ENCODE measurements at regions not wholly inside any gene's neighbourhood (a gene's known extent, or its start where the extent isn't known, plus 50 kb on each side); places are given as distances from the start of the nearest gene placed in this dataset.
"Not testable (repeated sequence)": the region's sequence is repeated elsewhere in the genome, so short reads cannot be mapped to it uniquely, and the experiment has no call there.

GRCh38 chr10:109765838-109766237, 157.5 kb downstream of the XPNPEP1 start:
- no peaks in the 10 kb centered on the region for H3K36me3 ChIP-seq (ENCODE audit: control insufficient read depth, insufficient read depth, low read length)
- H3K27ac ChIP-seq (ENCODE audit: low read depth, low read length, severe bottlenecking), result no peak overlapping the region
- H3K4me1 ChIP-seq (ENCODE audit: control insufficient read depth, insufficient read depth, low read length, poor library complexity, severe bottlenecking), result no peaks in the 10 kb centered on the region
- no peak overlapping the region for H3K4me3 ChIP-seq (ENCODE audit: extremely low read depth, insufficient read depth, low read length, poor library complexity, severe bottlenecking)
- peaks cover 2% of the 10 kb centered on the region for H3K9me3 ChIP-seq (ENCODE audit: control insufficient read depth, low read length)
- WGBS, 2 experiments (ENCODE audit: insufficient coverage in 2 of 2), result 86% methylated on average over 1 of the region's 2 CpGs; no CpG with 5 or more reads in 1 of the 2 experiments

- Histone ChIP-seq H3K36me3 (ENCODE audit: control insufficient read depth, insufficient read depth, low read length) (no peaks in the 10 kb centered on the region), H3K4me1 (ENCODE audit: control insufficient read depth, insufficient read depth, low read length, poor library complexity, severe bottlenecking) (no peaks in the 10 kb centered on the region), H3K27ac (ENCODE audit: low read depth, low read length, severe bottlenecking) (no peak overlapping the region), H3K9me3 (ENCODE audit: control insufficient read depth, low read length) (peaks cover 2% of the 10 kb centered on the region), H3K4me3 (ENCODE audit: extremely low read depth, insufficient read depth, low read length, poor library complexity, severe bottlenecking) (no peak overlapping the region)
Observed at GRCh38 chr10:109762555-109762954, 160.8 kb downstream of the XPNPEP1 start.

- H3K4me3 ChIP-seq (ENCODE audit: extremely low read depth, insufficient read depth, low read length, poor library complexity, severe bottlenecking), result not testable (repeated sequence)
Observed at GRCh38 chr10:109757670-109758069, 165.6 kb downstream of the XPNPEP1 start.

GRCh38 chr10:109746861-109747260, 176.4 kb downstream of the XPNPEP1 start:
- no CpG with 5 or more reads among the region's 1 CpG for WGBS, 2 experiments (ENCODE audit: insufficient coverage in 2 of 2)
- Histone ChIP-seq H3K36me3 (ENCODE audit: control insufficient read depth, insufficient read depth, low read length) (no peaks in the 10 kb centered on the region), H3K4me1 (ENCODE audit: control insufficient read depth, insufficient read depth, low read length, poor library complexity, severe bottlenecking) (no peaks in the 10 kb centered on the region), H3K9me3 (ENCODE audit: control insufficient read depth, low read length) (no peaks in the 10 kb centered on the region), H3K4me3 (ENCODE audit: extremely low read depth, insufficient read depth, low read length, poor library complexity, severe bottlenecking) (no peak overlapping the region), H3K27ac (ENCODE audit: low read depth, low read length, severe bottlenecking) (no peak overlapping the region)

More at GRCh38 chr10:109757670-109758069, 165.6 kb downstream of the XPNPEP1 start:
- not testable (repeated sequence) for H3K9me3 ChIP-seq (ENCODE audit: control insufficient read depth, low read length); H3K27ac ChIP-seq (ENCODE audit: low read depth, low read length, severe bottlenecking); H3K4me1 ChIP-seq (ENCODE audit: control insufficient read depth, insufficient read depth, low read length, poor library complexity, severe bottlenecking); H3K36me3 ChIP-seq (ENCODE audit: control insufficient read depth, insufficient read depth, low read length)
- 69 to 87% methylated on average over 3 to 4 of the region's 6 CpGs for WGBS, 2 experiments (ENCODE audit: insufficient coverage in 2 of 2)

GRCh38 chr10:109744020-109744419, 179.3 kb downstream of the XPNPEP1 start:
- Histone ChIP-seq H3K4me3 (ENCODE audit: extremely low read depth, insufficient read depth, low read length, poor library complexity, severe bottlenecking) (no peak overlapping the region), H3K27ac (ENCODE audit: low read depth, low read length, severe bottlenecking) (no peak overlapping the region), H3K9me3 (ENCODE audit: control insufficient read depth, low read length) (no peaks in the 10 kb centered on the region), H3K36me3 (ENCODE audit: control insufficient read depth, insufficient read depth, low read length) (no peaks in the 10 kb centered on the region), H3K4me1 (ENCODE audit: control insufficient read depth, insufficient read depth, low read length, poor library complexity, severe bottlenecking) (no peaks in the 10 kb centered on the region)

- Histone ChIP-seq H3K36me3 (ENCODE audit: control insufficient read depth, insufficient read depth, low read length) (no peaks in the 10 kb centered on the region), H3K4me3 (ENCODE audit: extremely low read depth, insufficient read depth, low read length, poor library complexity, severe bottlenecking) (no peak overlapping the region), H3K4me1 (ENCODE audit: control insufficient read depth, insufficient read depth, low read length, poor library complexity, severe bottlenecking) (no peaks in the 10 kb centered on the region), H3K9me3 (ENCODE audit: control insufficient read depth, low read length) (no peaks in the 10 kb centered on the region), H3K27ac (ENCODE audit: low read depth, low read length, severe bottlenecking) (no peak overlapping the region)
- 57% methylated on average over 1 of the region's 2 CpGs; no CpG with 5 or more reads in 1 of the 2 experiments for WGBS, 2 experiments (ENCODE audit: insufficient coverage in 2 of 2)
Observed at GRCh38 chr10:109743574-109743973, 179.7 kb downstream of the XPNPEP1 start.

GRCh38 chr10:109743146-109743545, 180.2 kb downstream of the XPNPEP1 start:
- H3K4me3 ChIP-seq (ENCODE audit: extremely low read depth, insufficient read depth, low read length, poor library complexity, severe bottlenecking), result no peak overlapping the region
- WGBS, 2 experiments (ENCODE audit: insufficient coverage in 2 of 2), result 66 to 83% methylated on average over 4 of the region's 5 CpGs
- no peaks in the 10 kb centered on the region for H3K4me1 ChIP-seq (ENCODE audit: control insufficient read depth, insufficient read depth, low read length, poor library complexity, severe bottlenecking)
- H3K27ac ChIP-seq (ENCODE audit: low read depth, low read length, severe bottlenecking), result no peak overlapping the region
- no peaks in the 10 kb centered on the region for H3K9me3 ChIP-seq (ENCODE audit: control insufficient read depth, low read length)
- H3K36me3 ChIP-seq (ENCODE audit: control insufficient read depth, insufficient read depth, low read length), result no peaks in the 10 kb centered on the region

- H3K9me3 ChIP-seq (ENCODE audit: control insufficient read depth, low read length), result peaks cover 7% of the 10 kb centered on the region
- no peaks in the 10 kb centered on the region for H3K36me3 ChIP-seq (ENCODE audit: control insufficient read depth, insufficient read depth, low read length)
- WGBS, 2 experiments (ENCODE audit: insufficient coverage in 2 of 2), result 89% methylated on average over 1 of the region's 2 CpGs; no CpG with 5 or more reads in 1 of the 2 experiments
- no peaks in the 10 kb centered on the region for H3K4me1 ChIP-seq (ENCODE audit: control insufficient read depth, insufficient read depth, low read length, poor library complexity, severe bottlenecking)
- H3K4me3 ChIP-seq (ENCODE audit: extremely low read depth, insufficient read depth, low read length, poor library complexity, severe bottlenecking), result no peak overlapping the region
- no peak overlapping the region for H3K27ac ChIP-seq (ENCODE audit: low read depth, low read length, severe bottlenecking)
Observed at GRCh38 chr10:109741712-109742111, 181.6 kb downstream of the XPNPEP1 start.

GRCh38 chr10:109740436-109740835, 182.9 kb downstream of the XPNPEP1 start:
- 72 to 81% methylated on average over 2 to 3 of the region's 3 CpGs for WGBS, 2 experiments (ENCODE audit: insufficient coverage in 2 of 2)
- Histone ChIP-seq H3K4me3 (ENCODE audit: extremely low read depth, insufficient read depth, low read length, poor library complexity, severe bottlenecking) (no peak overlapping the region), H3K27ac (ENCODE audit: low read depth, low read length, severe bottlenecking) (no peak overlapping the region), H3K36me3 (ENCODE audit: control insufficient read depth, insufficient read depth, low read length) (no peaks in the 10 kb centered on the region), H3K9me3 (ENCODE audit: control insufficient read depth, low read length) (peaks cover 7% of the 10 kb centered on the region), H3K4me1 (ENCODE audit: control insufficient read depth, insufficient read depth, low read length, poor library complexity, severe bottlenecking) (no peaks in the 10 kb centered on the region)

- no peak overlapping the region for H3K4me3 ChIP-seq (ENCODE audit: extremely low read depth, insufficient read depth, low read length, poor library complexity, severe bottlenecking)
- WGBS, 2 experiments (ENCODE audit: insufficient coverage in 2 of 2), result 65 to 89% methylated on average over 2 to 3 of the region's 5 CpGs
- no peak overlapping the region for H3K27ac ChIP-seq (ENCODE audit: low read depth, low read length, severe bottlenecking)
- H3K4me1 ChIP-seq (ENCODE audit: control insufficient read depth, insufficient read depth, low read length, poor library complexity, severe bottlenecking), result no peaks in the 10 kb centered on the region
- peaks cover 7% of the 10 kb centered on the region for H3K9me3 ChIP-seq (ENCODE audit: control insufficient read depth, low read length)
- no peaks in the 10 kb centered on the region for H3K36me3 ChIP-seq (ENCODE audit: control insufficient read depth, insufficient read depth, low read length)
Observed at GRCh38 chr10:109737626-109738025, 185.7 kb downstream of the XPNPEP1 start.

- no peaks in the 10 kb centered on the region for H3K36me3 ChIP-seq (ENCODE audit: control insufficient read depth, insufficient read depth, low read length)
- 22 to 44% methylated on average over 2 to 4 of the region's 4 CpGs for WGBS, 2 experiments (ENCODE audit: insufficient coverage in 2 of 2)
Observed at GRCh38 chr10:109737009-109737408, 186.3 kb downstream of the XPNPEP1 start.

More at GRCh38 chr10:109737009-109737408, 186.3 kb downstream of the XPNPEP1 start:
- peaks cover 7% of the 10 kb centered on the region for H3K9me3 ChIP-seq (ENCODE audit: control insufficient read depth, low read length)
- no peak overlapping the region for H3K27ac ChIP-seq (ENCODE audit: low read depth, low read length, severe bottlenecking)
- no peaks in the 10 kb centered on the region for H3K4me1 ChIP-seq (ENCODE audit: control insufficient read depth, insufficient read depth, low read length, poor library complexity, severe bottlenecking)
- no peak overlapping the region for H3K4me3 ChIP-seq (ENCODE audit: extremely low read depth, insufficient read depth, low read length, poor library complexity, severe bottlenecking)

All from mesodermal cell (in vitro differentiated cells).